ENCODE measurements at regions not wholly inside any gene's neighbourhood (a gene's known extent, or its start where the extent isn't known, plus 50 kb on each side); places are given as distances from the start of the nearest gene placed in this dataset.

DNA sequence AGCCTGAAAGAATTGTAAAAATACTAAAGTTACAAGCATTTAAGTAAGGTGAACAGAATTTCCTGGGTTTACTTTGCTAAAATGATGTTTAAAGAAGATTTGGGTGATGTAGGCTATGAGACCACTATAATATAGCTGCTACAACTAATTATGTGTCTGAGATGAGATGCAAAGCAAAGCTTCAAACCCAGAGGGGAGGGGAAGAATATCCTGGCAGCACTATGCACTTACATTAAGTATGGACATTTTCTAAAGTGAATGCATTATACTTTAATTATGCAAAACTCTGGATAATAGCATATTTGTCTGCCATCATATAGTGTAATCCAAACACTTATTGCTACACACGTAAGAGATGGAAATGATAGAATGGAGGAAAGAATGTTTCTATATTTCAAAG is 1003.7 kb downstream of the GALC start:
- H2AFZ ChIP-seq (ENCODE audit: control insufficient read depth, low read depth, low read length) = no peak overlapping the region
- H3K4me1 ChIP-seq (ENCODE audit: control insufficient read depth, insufficient read depth, low read length) = no peaks in the 10 kb centered on the region
- no peaks in the 10 kb centered on the region for H3K27me3 ChIP-seq (replicated peaks in 1 of 2; ENCODE audit: control insufficient read depth in 2 of 2, insufficient read depth in 2 of 2, low read length in 1 of 2)
- DNase-seq (ENCODE audit: low read depth, low spot score) (no peak), FAIRE-seq (no peak), ATAC-seq (no peak)
- H3K27ac ChIP-seq (ENCODE audit: control insufficient read depth, insufficient read depth) = no peak overlapping the region
- H3K9ac ChIP-seq (ENCODE audit: control insufficient read depth, insufficient read depth, low read length) = no peak overlapping the region
- H3K4me2 ChIP-seq (ENCODE audit: control insufficient read depth, insufficient read depth) = no peak overlapping the region
- ChIA-PET CTCF (no interaction called here), SMC1A (ENCODE audit: uncharacterized antibody, unreplicated experiment) (no interaction called here), POLR2A (no interaction called here), RAD21 (ENCODE audit: unreplicated experiment) (no interaction called here)
- no peak overlapping the region for H3K4me3 ChIP-seq
- H3K36me3 ChIP-seq (ENCODE audit: control insufficient read depth in 2 of 2, insufficient read depth in 2 of 2, low read length in 1 of 2) = no peaks in the 10 kb centered on the region
- no peaks in the 10 kb centered on the region for H3K79me2 ChIP-seq (ENCODE audit: control insufficient read depth, insufficient read depth, low read length)
- intact Hi-C loops (cut with micrococcal nuclease; ENCODE audit: unreplicated experiment) (no loop called here), in situ Hi-C loops (cut with MboI) (no loop called here)
- no peaks in the 10 kb centered on the region for H3K9me3 ChIP-seq (replicated peaks; ENCODE audit: control insufficient read depth, insufficient read depth, low read length)
- BruUV-seq (replicated peaks) = no TSS peak
- TF ChIP-seq HDGF (IDR thresholded peaks at IDR 0.05) (no peak), JUNB (IDR thresholded peaks at IDR 0.05) (no peak), ETV6 (conservative IDR thresholded peaks at IDR 0.05 in 1 of 2, IDR thresholded peaks at IDR 0.05 in 1 of 2; ENCODE audit: borderline replicate concordance in 1 of 2, low read depth in 1 of 2) (no peak), BMI1 (IDR thresholded peaks at IDR 0.05; ENCODE audit: borderline replicate concordance) (no peak), RAD21 (IDR thresholded peaks at IDR 0.05; ENCODE audit: insufficient read depth, low read depth, low read length) (no peak), SUZ12 (IDR thresholded peaks at IDR 0.05; ENCODE audit: unreplicated experiment) (no peak), SREBF1 (IDR thresholded peaks at IDR 0.05; ENCODE audit: low read length) (no peak), RAD51 (IDR thresholded peaks at IDR 0.05) (no peak)
- TF ChIP-seq, protein P1, sequence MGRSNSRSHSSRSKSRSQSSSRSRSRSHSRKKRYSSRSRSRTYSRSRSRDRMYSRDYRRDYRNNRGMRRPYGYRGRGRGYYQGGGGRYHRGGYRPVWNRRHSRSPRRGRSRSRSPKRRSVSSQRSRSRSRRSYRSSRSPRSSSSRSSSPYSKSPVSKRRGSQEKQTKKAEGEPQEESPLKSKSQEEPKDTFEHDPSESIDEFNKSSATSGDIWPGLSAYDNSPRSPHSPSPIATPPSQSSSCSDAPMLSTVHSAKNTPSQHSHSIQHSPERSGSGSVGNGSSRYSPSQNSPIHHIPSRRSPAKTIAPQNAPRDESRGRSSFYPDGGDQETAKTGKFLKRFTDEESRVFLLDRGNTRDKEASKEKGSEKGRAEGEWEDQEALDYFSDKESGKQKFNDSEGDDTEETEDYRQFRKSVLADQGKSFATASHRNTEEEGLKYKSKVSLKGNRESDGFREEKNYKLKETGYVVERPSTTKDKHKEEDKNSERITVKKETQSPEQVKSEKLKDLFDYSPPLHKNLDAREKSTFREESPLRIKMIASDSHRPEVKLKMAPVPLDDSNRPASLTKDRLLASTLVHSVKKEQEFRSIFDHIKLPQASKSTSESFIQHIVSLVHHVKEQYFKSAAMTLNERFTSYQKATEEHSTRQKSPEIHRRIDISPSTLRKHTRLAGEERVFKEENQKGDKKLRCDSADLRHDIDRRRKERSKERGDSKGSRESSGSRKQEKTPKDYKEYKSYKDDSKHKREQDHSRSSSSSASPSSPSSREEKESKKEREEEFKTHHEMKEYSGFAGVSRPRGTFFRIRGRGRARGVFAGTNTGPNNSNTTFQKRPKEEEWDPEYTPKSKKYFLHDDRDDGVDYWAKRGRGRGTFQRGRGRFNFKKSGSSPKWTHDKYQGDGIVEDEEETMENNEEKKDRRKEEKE (IDR thresholded peaks at IDR 0.05) = no peak
- TF ChIP-seq, protein P2, sequence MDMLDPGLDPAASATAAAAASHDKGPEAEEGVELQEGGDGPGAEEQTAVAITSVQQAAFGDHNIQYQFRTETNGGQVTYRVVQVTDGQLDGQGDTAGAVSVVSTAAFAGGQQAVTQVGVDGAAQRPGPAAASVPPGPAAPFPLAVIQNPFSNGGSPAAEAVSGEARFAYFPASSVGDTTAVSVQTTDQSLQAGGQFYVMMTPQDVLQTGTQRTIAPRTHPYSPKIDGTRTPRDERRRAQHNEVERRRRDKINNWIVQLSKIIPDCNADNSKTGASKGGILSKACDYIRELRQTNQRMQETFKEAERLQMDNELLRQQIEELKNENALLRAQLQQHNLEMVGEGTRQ (IDR thresholded peaks at IDR 0.05; ENCODE audit: borderline replicate concordance, low read depth, low read length) = no peak
- TF ChIP-seq, protein P3, sequence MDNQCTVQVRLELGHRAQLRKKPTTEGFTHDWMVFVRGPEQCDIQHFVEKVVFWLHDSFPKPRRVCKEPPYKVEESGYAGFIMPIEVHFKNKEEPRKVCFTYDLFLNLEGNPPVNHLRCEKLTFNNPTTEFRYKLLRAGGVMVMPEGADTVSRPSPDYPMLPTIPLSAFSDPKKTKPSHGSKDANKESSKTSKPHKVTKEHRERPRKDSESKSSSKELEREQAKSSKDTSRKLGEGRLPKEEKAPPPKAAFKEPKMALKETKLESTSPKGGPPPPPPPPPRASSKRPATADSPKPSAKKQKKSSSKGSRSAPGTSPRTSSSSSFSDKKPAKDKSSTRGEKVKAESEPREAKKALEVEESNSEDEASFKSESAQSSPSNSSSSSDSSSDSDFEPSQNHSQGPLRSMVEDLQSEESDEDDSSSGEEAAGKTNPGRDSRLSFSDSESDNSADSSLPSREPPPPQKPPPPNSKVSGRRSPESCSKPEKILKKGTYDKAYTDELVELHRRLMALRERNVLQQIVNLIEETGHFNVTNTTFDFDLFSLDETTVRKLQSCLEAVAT (IDR thresholded peaks at IDR 0.05) = no peak
- TF ChIP-seq, protein P4, sequence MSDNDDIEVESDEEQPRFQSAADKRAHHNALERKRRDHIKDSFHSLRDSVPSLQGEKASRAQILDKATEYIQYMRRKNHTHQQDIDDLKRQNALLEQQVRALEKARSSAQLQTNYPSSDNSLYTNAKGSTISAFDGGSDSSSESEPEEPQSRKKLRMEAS (IDR thresholded peaks at IDR 0.05; ENCODE audit: low read depth, low read length) = no peak
- TF ChIP-seq, protein P5, sequence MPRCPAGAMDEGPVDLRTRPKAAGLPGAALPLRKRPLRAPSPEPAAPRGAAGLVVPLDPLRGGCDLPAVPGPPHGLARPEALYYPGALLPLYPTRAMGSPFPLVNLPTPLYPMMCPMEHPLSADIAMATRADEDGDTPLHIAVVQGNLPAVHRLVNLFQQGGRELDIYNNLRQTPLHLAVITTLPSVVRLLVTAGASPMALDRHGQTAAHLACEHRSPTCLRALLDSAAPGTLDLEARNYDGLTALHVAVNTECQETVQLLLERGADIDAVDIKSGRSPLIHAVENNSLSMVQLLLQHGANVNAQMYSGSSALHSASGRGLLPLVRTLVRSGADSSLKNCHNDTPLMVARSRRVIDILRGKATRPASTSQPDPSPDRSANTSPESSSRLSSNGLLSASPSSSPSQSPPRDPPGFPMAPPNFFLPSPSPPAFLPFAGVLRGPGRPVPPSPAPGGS (IDR thresholded peaks at IDR 0.05; ENCODE audit: borderline replicate concordance, insufficient read depth, low read depth, low read length, poor library complexity, severe bottlenecking) = no peak
- no peaks in the 10 kb centered on the region for H4K20me1 ChIP-seq (ENCODE audit: control insufficient read depth, insufficient read depth)
- WGBS (ENCODE audit: insufficient coverage, insufficient replicate concordance, low lambda C conversion rate, missing lambda C conversion rate) = 0% methylated on average over 1 of the region's 1 CpG
